HL-60 (cell line): ENCODE measurements at regions not wholly inside any gene's neighbourhood (a gene's known extent, or its start where the extent isn't known, plus 50 kb on each side); places are given as distances from the start of the nearest gene placed in this dataset.

Experiments
- DNase-seq, 2 experiments: peaks; one replicate each; pipeline ENCODE4 v3.0.0-alpha.2; 2010 to 2020; ENCODE audit warnings: low read depth in 1 of 2, low spot score in 1 of 2
- H3K27ac ChIP-seq: fragments of 250-450 bp; sonication (Bioruptor Pico); replicated peaks from 2 replicates; pipeline ENCODE4 v1.5.1; 2020; ENCODE audit warnings: mild to moderate bottlenecking, moderate library complexity
- H3K27me3 ChIP-seq: fragments of 250-450 bp; sonication (Bioruptor Pico); 2 replicates; pipeline ENCODE4 v1.5.1; 2021; ENCODE audit warnings: mild to moderate bottlenecking, moderate library complexity; ENCODE audit not compliant: insufficient read depth, poor library complexity, severe bottlenecking
- H3K4me3 ChIP-seq: replicated peaks from 2 replicates; pipeline ENCODE4 v1.5.1; 2011; ENCODE audit warnings: mild to moderate bottlenecking, control low read depth, low read length; ENCODE audit not compliant: insufficient read depth
- GABPA ChIP-seq: IDR thresholded peaks from 2 replicates; pipeline ENCODE4 v1.6.1; 2012; ENCODE audit warnings: low read depth
- POLR2AphosphoS5 ChIP-seq: IDR thresholded peaks from 2 replicates; pipeline ENCODE4 v1.6.1; 2012; ENCODE audit warnings: low read depth
- SPI1 ChIP-seq: IDR thresholded peaks from 2 replicates; pipeline ENCODE4 v1.6.1; 2012; ENCODE audit warnings: low read depth, mild to moderate bottlenecking, borderline replicate concordance
- TF ChIP-seq, protein P1 (sequence below): IDR thresholded peaks from one replicate; pipeline ENCODE4 v1.5.1; 2011; ENCODE audit warnings: low read length, control low read depth, inconsistent platforms; ENCODE audit not compliant: insufficient read depth
- TF ChIP-seq, protein P2 (sequence below): IDR thresholded peaks from 2 replicates; pipeline ENCODE4 v1.6.1; 2012; ENCODE audit warnings: low read depth; ENCODE audit not compliant: insufficient replicate concordance

DNA sequence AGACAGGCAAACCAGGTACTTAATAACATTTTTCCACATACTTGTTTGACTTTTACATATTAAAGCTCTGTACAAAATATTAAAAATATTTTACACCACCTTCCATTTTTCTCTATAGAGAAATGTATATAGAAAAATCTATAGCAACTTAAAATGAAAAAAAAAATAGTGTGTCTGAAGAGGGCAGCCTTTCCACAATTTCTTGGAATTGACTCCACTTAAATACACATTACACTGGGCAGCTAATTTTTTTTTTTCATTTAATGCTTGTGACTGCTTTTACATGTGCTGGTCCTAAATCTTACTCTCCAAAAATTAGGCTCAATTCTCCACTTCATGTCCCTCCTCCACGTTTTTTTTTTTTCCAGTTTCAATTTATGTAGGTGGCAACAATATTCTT is 427.0 kb upstream of the RBMS3 start:
- DNase-seq = no peak
- TF ChIP-seq SPI1 (no peak), POLR2AphosphoS5 (no peak), GABPA (no peak)
- TF ChIP-seq, protein P1, sequence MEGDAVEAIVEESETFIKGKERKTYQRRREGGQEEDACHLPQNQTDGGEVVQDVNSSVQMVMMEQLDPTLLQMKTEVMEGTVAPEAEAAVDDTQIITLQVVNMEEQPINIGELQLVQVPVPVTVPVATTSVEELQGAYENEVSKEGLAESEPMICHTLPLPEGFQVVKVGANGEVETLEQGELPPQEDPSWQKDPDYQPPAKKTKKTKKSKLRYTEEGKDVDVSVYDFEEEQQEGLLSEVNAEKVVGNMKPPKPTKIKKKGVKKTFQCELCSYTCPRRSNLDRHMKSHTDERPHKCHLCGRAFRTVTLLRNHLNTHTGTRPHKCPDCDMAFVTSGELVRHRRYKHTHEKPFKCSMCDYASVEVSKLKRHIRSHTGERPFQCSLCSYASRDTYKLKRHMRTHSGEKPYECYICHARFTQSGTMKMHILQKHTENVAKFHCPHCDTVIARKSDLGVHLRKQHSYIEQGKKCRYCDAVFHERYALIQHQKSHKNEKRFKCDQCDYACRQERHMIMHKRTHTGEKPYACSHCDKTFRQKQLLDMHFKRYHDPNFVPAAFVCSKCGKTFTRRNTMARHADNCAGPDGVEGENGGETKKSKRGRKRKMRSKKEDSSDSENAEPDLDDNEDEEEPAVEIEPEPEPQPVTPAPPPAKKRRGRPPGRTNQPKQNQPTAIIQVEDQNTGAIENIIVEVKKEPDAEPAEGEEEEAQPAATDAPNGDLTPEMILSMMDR = no peak
- TF ChIP-seq, protein P2, sequence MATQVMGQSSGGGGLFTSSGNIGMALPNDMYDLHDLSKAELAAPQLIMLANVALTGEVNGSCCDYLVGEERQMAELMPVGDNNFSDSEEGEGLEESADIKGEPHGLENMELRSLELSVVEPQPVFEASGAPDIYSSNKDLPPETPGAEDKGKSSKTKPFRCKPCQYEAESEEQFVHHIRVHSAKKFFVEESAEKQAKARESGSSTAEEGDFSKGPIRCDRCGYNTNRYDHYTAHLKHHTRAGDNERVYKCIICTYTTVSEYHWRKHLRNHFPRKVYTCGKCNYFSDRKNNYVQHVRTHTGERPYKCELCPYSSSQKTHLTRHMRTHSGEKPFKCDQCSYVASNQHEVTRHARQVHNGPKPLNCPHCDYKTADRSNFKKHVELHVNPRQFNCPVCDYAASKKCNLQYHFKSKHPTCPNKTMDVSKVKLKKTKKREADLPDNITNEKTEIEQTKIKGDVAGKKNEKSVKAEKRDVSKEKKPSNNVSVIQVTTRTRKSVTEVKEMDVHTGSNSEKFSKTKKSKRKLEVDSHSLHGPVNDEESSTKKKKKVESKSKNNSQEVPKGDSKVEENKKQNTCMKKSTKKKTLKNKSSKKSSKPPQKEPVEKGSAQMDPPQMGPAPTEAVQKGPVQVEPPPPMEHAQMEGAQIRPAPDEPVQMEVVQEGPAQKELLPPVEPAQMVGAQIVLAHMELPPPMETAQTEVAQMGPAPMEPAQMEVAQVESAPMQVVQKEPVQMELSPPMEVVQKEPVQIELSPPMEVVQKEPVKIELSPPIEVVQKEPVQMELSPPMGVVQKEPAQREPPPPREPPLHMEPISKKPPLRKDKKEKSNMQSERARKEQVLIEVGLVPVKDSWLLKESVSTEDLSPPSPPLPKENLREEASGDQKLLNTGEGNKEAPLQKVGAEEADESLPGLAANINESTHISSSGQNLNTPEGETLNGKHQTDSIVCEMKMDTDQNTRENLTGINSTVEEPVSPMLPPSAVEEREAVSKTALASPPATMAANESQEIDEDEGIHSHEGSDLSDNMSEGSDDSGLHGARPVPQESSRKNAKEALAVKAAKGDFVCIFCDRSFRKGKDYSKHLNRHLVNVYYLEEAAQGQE = no peak
- Histone ChIP-seq H3K27ac (no peak overlapping the region), H3K4me3 (no peak overlapping the region), H3K27me3 (no peaks in the 10 kb centered on the region)

DNA sequence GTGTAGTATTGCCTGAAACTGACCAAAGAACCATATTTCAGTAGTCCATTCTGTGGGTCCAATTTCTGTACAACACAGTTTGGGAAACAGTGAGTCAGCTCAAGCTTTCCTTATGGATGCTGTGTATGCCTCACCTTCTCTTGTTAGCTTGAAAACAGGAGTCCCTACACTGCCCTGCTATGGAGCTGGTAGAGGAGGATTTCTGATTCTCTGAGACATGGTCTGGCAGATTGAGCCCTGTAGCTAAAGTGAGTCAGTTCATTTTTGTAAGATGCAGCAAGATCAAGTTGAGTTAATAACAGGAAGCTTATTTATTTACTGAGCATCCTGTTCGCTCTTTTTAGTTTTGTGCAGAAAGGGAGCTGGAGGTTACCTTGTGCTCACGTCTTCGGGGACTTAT is 424.1 kb upstream of the RBMS3 start:
- no peak overlapping the region for H3K4me3 ChIP-seq
- DNase-seq = no peak
- TF ChIP-seq, protein P2 = no peak
- TF ChIP-seq, protein P1 = no peak
- TF ChIP-seq SPI1 = no peak
- H3K27ac ChIP-seq = no peak overlapping the region
- no peaks in the 10 kb centered on the region for H3K27me3 ChIP-seq

DNA sequence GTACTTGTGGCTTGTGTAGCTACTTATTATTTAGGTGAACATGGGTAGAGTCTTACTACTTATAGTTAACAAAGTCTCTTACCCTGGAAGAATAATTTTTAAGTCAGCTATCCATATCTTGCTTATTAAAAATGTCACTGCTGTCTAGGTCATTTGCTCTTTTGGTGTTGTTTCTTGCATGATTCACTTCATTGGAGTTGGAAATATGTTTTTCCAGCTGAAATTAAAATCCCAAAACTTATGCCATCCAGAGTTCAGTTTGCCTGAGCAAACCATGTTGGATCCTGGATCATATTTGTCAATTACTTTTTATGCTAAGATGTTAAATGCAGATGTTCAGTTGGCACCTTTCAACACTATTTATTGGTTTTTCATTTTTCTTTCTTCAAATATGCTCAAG is 421.0 kb upstream of the RBMS3 start:
- no peak for DNase-seq
- Histone ChIP-seq H3K4me3 (no peak overlapping the region), H3K27ac (no peak overlapping the region), H3K27me3 (no peaks in the 10 kb centered on the region)
- TF ChIP-seq, protein P1 = no peak
- TF ChIP-seq GABPA (no peak), SPI1 (no peak), POLR2AphosphoS5 (no peak)
- TF ChIP-seq, protein P2 = no peak
